GM18520 (cell line): ENCODE measurements at regions not wholly inside any gene's neighbourhood (a gene's known extent, or its start where the extent isn't known, plus 50 kb on each side); places are given as distances from the start of the nearest gene placed in this dataset.

Source experiments
- ATAC-seq: cut with Tn5 transposase; IDR thresholded peaks from one replicate; pipeline ENCODE4 v1.9.1; 2021; ENCODE audit not compliant: unreplicated experiment

- no peak for ATAC-seq
Measured at GRCh38 chr5:8381972-8382371, 513.0 kb downstream of the MTRR start.

- no peak for ATAC-seq
Measured at GRCh38 chr5:8382456-8382855, 513.5 kb downstream of the MTRR start.

GRCh38 chr5:8383616-8384015, 514.7 kb downstream of the MTRR start:
- no peak for ATAC-seq

GRCh38 chr5:8386719-8387288, 517.9 kb downstream of the MTRR start:
- ATAC-seq = no peak

- ATAC-seq = no peak
Measured at GRCh38 chr5:8391911-8392310, 523.0 kb downstream of the MTRR start.

GRCh38 chr5:8393240-8393639, 524.3 kb downstream of the MTRR start:
- ATAC-seq = no peak

- ATAC-seq = no peak
Measured at GRCh38 chr5:8394965-8395364, 526.0 kb downstream of the MTRR start.

- ATAC-seq = no peak
Measured at GRCh38 chr5:8396246-8396645, 527.3 kb downstream of the MTRR start.

- no peak for ATAC-seq
Measured at GRCh38 chr5:8396756-8397155, 527.8 kb downstream of the MTRR start.

GRCh38 chr5:8399471-8399870, 530.5 kb downstream of the MTRR start:
- ATAC-seq = no peak

- no peak for ATAC-seq
Measured at GRCh38 chr5:8408258-8408657, 539.3 kb downstream of the MTRR start.

- ATAC-seq = no peak
Measured at GRCh38 chr5:8410618-8411017, 541.7 kb downstream of the MTRR start.

GRCh38 chr5:8413975-8414374, 545.0 kb downstream of the MTRR start:
- ATAC-seq = no peak

GRCh38 chr5:8417316-8418048, 548.5 kb downstream of the MTRR start:
- no peak for ATAC-seq

GRCh38 chr5:8418049-8418426, 549.1 kb downstream of the MTRR start:
- ATAC-seq = no peak

GRCh38 chr5:8429778-8430758, 561.1 kb downstream of the MTRR start:
- ATAC-seq = no peak

- ATAC-seq = no peak
Measured at GRCh38 chr5:8434501-8434900, 565.6 kb downstream of the MTRR start.

- ATAC-seq = no peak
Measured at GRCh38 chr5:8436924-8437323, 568.0 kb downstream of the MTRR start.

- ATAC-seq = no peak
Measured at GRCh38 chr5:8445139-8445538, 576.2 kb downstream of the MTRR start.

GRCh38 chr5:8446179-8446578, 577.2 kb downstream of the MTRR start:
- no peak for ATAC-seq

GRCh38 chr5:8456846-8457186, 587.9 kb downstream of the MTRR start:
- no peak for ATAC-seq
